ENCODE measurements at regions not wholly inside any gene's neighbourhood (a gene's known extent, or its start where the extent isn't known, plus 50 kb on each side); places are given as distances from the start of the nearest gene placed in this dataset.

GRCh38 chr3:30488070-30488756 lies 118.2 kb upstream of the TGFBR2 start:
- TF ChIP-seq POLR2A (IDR thresholded peaks at IDR 0.05; ENCODE audit: low read length) (no peak), GATA1 (IDR thresholded peaks at IDR 0.05; ENCODE audit: low read depth, low read length) (no peak)
- no peak for DNase-seq

- no peak for DNase-seq
- TF ChIP-seq POLR2A (IDR thresholded peaks at IDR 0.05; ENCODE audit: low read length) (no peak), GATA1 (IDR thresholded peaks at IDR 0.05; ENCODE audit: low read depth, low read length) (no peak)
Measured at GRCh38 chr3:30492322-30493192, 113.8 kb upstream of the TGFBR2 start.

- TF ChIP-seq GATA1 (IDR thresholded peaks at IDR 0.05; ENCODE audit: low read depth, low read length) (no peak), POLR2A (IDR thresholded peaks at IDR 0.05; ENCODE audit: low read length) (no peak)
Measured at GRCh38 chr3:30493911-30494311, 112.5 kb upstream of the TGFBR2 start.

GRCh38 chr3:30495172-30496065 lies 111.0 kb upstream of the TGFBR2 start:
- TF ChIP-seq GATA1 (IDR thresholded peaks at IDR 0.05; ENCODE audit: low read depth, low read length) (no peak), POLR2A (IDR thresholded peaks at IDR 0.05; ENCODE audit: low read length) (no peak)
- DNase-seq: no peak

More at GRCh38 chr3:30493911-30494311, 112.5 kb upstream of the TGFBR2 start:
- DNase-seq: no peak

GRCh38 chr3:30496066-30496966 lies 110.1 kb upstream of the TGFBR2 start:
- no peak for TF ChIP-seq POLR2A (IDR thresholded peaks at IDR 0.05; ENCODE audit: low read length)
- no peak for TF ChIP-seq GATA1 (IDR thresholded peaks at IDR 0.05; ENCODE audit: low read depth, low read length)
- no peak for DNase-seq

GRCh38 chr3:30498587-30498967 lies 107.8 kb upstream of the TGFBR2 start:
- TF ChIP-seq POLR2A (IDR thresholded peaks at IDR 0.05; ENCODE audit: low read length) (no peak), GATA1 (IDR thresholded peaks at IDR 0.05; ENCODE audit: low read depth, low read length) (no peak)
- DNase-seq: no peak

GRCh38 chr3:30500666-30501399 lies 105.6 kb upstream of the TGFBR2 start:
- TF ChIP-seq POLR2A (IDR thresholded peaks at IDR 0.05; ENCODE audit: low read length) (no peak), GATA1 (IDR thresholded peaks at IDR 0.05; ENCODE audit: low read depth, low read length) (no peak)

GRCh38 chr3:30501526-30501925 lies 104.9 kb upstream of the TGFBR2 start:
- no peak for TF ChIP-seq POLR2A (IDR thresholded peaks at IDR 0.05; ENCODE audit: low read length)
- TF ChIP-seq GATA1 (IDR thresholded peaks at IDR 0.05; ENCODE audit: low read depth, low read length): no peak
- DNase-seq: no peak

More at GRCh38 chr3:30500666-30501399, 105.6 kb upstream of the TGFBR2 start:
- DNase-seq: no peak

- no peak for DNase-seq
- TF ChIP-seq GATA1 (IDR thresholded peaks at IDR 0.05; ENCODE audit: low read depth, low read length) (no peak), POLR2A (IDR thresholded peaks at IDR 0.05; ENCODE audit: low read length) (no peak)
Measured at GRCh38 chr3:30502051-30502741, 104.2 kb upstream of the TGFBR2 start.

- no peak for DNase-seq
- TF ChIP-seq GATA1 (IDR thresholded peaks at IDR 0.05; ENCODE audit: low read depth, low read length) (no peak), POLR2A (IDR thresholded peaks at IDR 0.05; ENCODE audit: low read length) (no peak)
Measured at GRCh38 chr3:30502742-30503073, 103.7 kb upstream of the TGFBR2 start.

- DNase-seq: no peak
- no peak for TF ChIP-seq GATA1 (IDR thresholded peaks at IDR 0.05; ENCODE audit: low read depth, low read length)
Measured at GRCh38 chr3:30503446-30503845, 103.0 kb upstream of the TGFBR2 start.

- TF ChIP-seq POLR2A (IDR thresholded peaks at IDR 0.05; ENCODE audit: low read length) (no peak), GATA1 (IDR thresholded peaks at IDR 0.05; ENCODE audit: low read depth, low read length) (no peak)
- no peak for DNase-seq
Measured at GRCh38 chr3:30504939-30505338, 101.5 kb upstream of the TGFBR2 start.
